ENCODE measurements at regions not wholly inside any gene's neighbourhood (a gene's known extent, or its start where the extent isn't known, plus 50 kb on each side); places are given as distances from the start of the nearest gene placed in this dataset.

- TF ChIP-seq POLR2A (IDR thresholded peaks at IDR 0.05) (no peak), CTCF (IDR thresholded peaks at IDR 0.05) (no peak)
- Histone ChIP-seq H3K27me3 (no peaks in the 10 kb centered on the region), H3K4me1 (peaks cover 0 to 12% (median 0%) of the 10 kb centered on the region in 3 donors), H3K4me3 (no peak overlapping the region), H3K27ac (no peak overlapping the region), H3K9me3 (no peaks in the 10 kb centered on the region), H3K36me3 (no peaks in the 10 kb centered on the region)
- intact Hi-C loops (cut with DNase I), result no loop called here
- DNase-seq, result no peak
- WGBS, 2 donors, result 62 to 65% methylated on average over 12 to 17 of the region's 18 CpGs
Measured at GRCh38 chr19:31629579-31630363, 280.5 kb upstream of the TSHZ3 start.

- peaks cover 0 to 15% (median 0%) of the 10 kb centered on the region in 3 donors for H3K4me1 ChIP-seq
- H3K27ac ChIP-seq, result peak overlapping the region in 2 of 4 donors; percentile 68 to 79
- TF ChIP-seq POLR2A (IDR thresholded peaks at IDR 0.05) (no peak), CTCF (IDR thresholded peaks at IDR 0.05) (no peak)
- no peaks in the 10 kb centered on the region for H3K27me3 ChIP-seq
- intact Hi-C loops (cut with DNase I), result no loop called here
- WGBS, 2 donors, result 62 to 76% methylated on average over 7 to 8 of the region's 8 CpGs
- no peak for DNase-seq
- H3K4me3 ChIP-seq, result no peak overlapping the region
- no peaks in the 10 kb centered on the region for H3K36me3 ChIP-seq
- H3K9me3 ChIP-seq, result no peaks in the 10 kb centered on the region
Measured at GRCh38 chr19:31633014-31633413, 283.8 kb upstream of the TSHZ3 start.

- Histone ChIP-seq H3K36me3 (no peaks in the 10 kb centered on the region), H3K4me3 (no peak overlapping the region), H3K27ac (no peak overlapping the region), H3K27me3 (no peaks in the 10 kb centered on the region), H3K9me3 (no peaks in the 10 kb centered on the region), H3K4me1 (peaks cover 0 to 7% (median 0%) of the 10 kb centered on the region in 3 donors)
- no peak for DNase-seq
- TF ChIP-seq POLR2A (IDR thresholded peaks at IDR 0.05) (no peak), CTCF (IDR thresholded peaks at IDR 0.05) (no peak)
- intact Hi-C loops (cut with DNase I), result no loop called here
- WGBS, 2 donors, result 41 to 75% methylated on average over 1 of the region's 1 CpG
Measured at GRCh38 chr19:31639306-31639705, 290.1 kb upstream of the TSHZ3 start.

GRCh38 chr19:31641591-31641990 is 292.4 kb upstream of the TSHZ3 start:
- no peaks in the 10 kb centered on the region for H3K27me3 ChIP-seq
- TF ChIP-seq CTCF (IDR thresholded peaks at IDR 0.05) (no peak), POLR2A (IDR thresholded peaks at IDR 0.05) (no peak)
- H3K4me1 ChIP-seq, result no peaks in the 10 kb centered on the region
- H3K9me3 ChIP-seq, result peaks cover 0 to 8% (median 0%) of the 10 kb centered on the region in 3 donors
- no peak for DNase-seq
- no peaks in the 10 kb centered on the region for H3K36me3 ChIP-seq
- no peak overlapping the region for H3K4me3 ChIP-seq
- intact Hi-C loops (cut with DNase I), result no loop called here
- 59 to 83% methylated on average over 2 of the region's 2 CpGs for whole genome bisulfite sequencing, 2 donors
- no peak overlapping the region for H3K27ac ChIP-seq

- WGBS, 2 donors, result 59 to 73% methylated on average over 9 of the region's 9 CpGs
- Histone ChIP-seq H3K27me3 (no peaks in the 10 kb centered on the region), H3K36me3 (no peaks in the 10 kb centered on the region), H3K4me1 (no peaks in the 10 kb centered on the region), H3K27ac (no peak overlapping the region), H3K9me3 (peaks cover 0 to 8% (median 0%) of the 10 kb centered on the region in 3 donors), H3K4me3 (no peak overlapping the region)
- DNase-seq, result no peak
- TF ChIP-seq POLR2A (IDR thresholded peaks at IDR 0.05) (no peak), CTCF (IDR thresholded peaks at IDR 0.05) (no peak)
- intact Hi-C loops (cut with DNase I), result no loop called here
Measured at GRCh38 chr19:31648347-31648746, 299.1 kb upstream of the TSHZ3 start.
